GM19324 (cell line): ENCODE measurements at regions not wholly inside any gene's neighbourhood (a gene's known extent, or its start where the extent isn't known, plus 50 kb on each side); places are given as distances from the start of the nearest gene placed in this dataset.
"Not testable (repeated sequence)": the region's sequence is repeated elsewhere in the genome, so short reads cannot be mapped to it uniquely, and the experiment has no call there.

Experiments used
- ATAC-seq: cut with Tn5 transposase; IDR thresholded peaks from one replicate; pipeline ENCODE4 v1.9.1; 2021; ENCODE audit warnings: mild to moderate bottlenecking, moderate library complexity; ENCODE audit not compliant: unreplicated experiment, low FRiP score

- ATAC-seq: no peak
These were observed 93.2 kb downstream of the AKR1D1 start for GRCh38 chr7:138169441-138169851.

GRCh38 chr7:138170298-138170697, 94.0 kb downstream of the AKR1D1 start:
- ATAC-seq: no peak

- peak; percentile 89 for ATAC-seq
These were observed 94.9 kb downstream of the AKR1D1 start for GRCh38 chr7:138170959-138171703.

GRCh38 chr7:138173548-138173947, 97.3 kb downstream of the AKR1D1 start:
- no peak for ATAC-seq

GRCh38 chr7:138176060-138176459, 99.8 kb downstream of the AKR1D1 start:
- no peak for ATAC-seq

GRCh38 chr7:138184191-138184590, 107.9 kb downstream of the AKR1D1 start:
- no peak for ATAC-seq

- no peak for ATAC-seq
These were observed 109.1 kb downstream of the AKR1D1 start for GRCh38 chr7:138185132-138185908.

- ATAC-seq: no peak
These were observed 110.7 kb downstream of the AKR1D1 start for GRCh38 chr7:138186951-138187351.

GRCh38 chr7:138188290-138188858, 112.1 kb downstream of the AKR1D1 start:
- ATAC-seq: no peak

- ATAC-seq: no peak
These were observed 118.3 kb downstream of the AKR1D1 start for GRCh38 chr7:138194567-138194966.

- no peak for ATAC-seq
These were observed 118.9 kb downstream of the AKR1D1 start for GRCh38 chr7:138195151-138195571.

- not testable (repeated sequence) for ATAC-seq
These were observed 120.3 kb downstream of the AKR1D1 start for GRCh38 chr7:138196503-138196946.

- ATAC-seq: no peak
These were observed 121.0 kb downstream of the AKR1D1 start for GRCh38 chr7:138196971-138197896.

- ATAC-seq: no peak
These were observed 128.2 kb downstream of the AKR1D1 start for GRCh38 chr7:138204285-138204981.

GRCh38 chr7:138204982-138205298, 128.7 kb downstream of the AKR1D1 start:
- no peak for ATAC-seq

GRCh38 chr7:138205614-138206150, 129.4 kb downstream of the AKR1D1 start:
- no peak for ATAC-seq

GRCh38 chr7:138207555-138207971, 131.3 kb downstream of the AKR1D1 start:
- no peak for ATAC-seq

- ATAC-seq: no peak
These were observed 131.9 kb downstream of the AKR1D1 start for GRCh38 chr7:138208142-138208570.

GRCh38 chr7:138208864-138209263, 132.6 kb downstream of the AKR1D1 start:
- ATAC-seq: no peak

GRCh38 chr7:138212314-138212713, 136.1 kb downstream of the AKR1D1 start:
- no peak for ATAC-seq
